ENCODE measurements at regions not wholly inside any gene's neighbourhood (a gene's known extent, or its start where the extent isn't known, plus 50 kb on each side); places are given as distances from the start of the nearest gene placed in this dataset.

DNA sequence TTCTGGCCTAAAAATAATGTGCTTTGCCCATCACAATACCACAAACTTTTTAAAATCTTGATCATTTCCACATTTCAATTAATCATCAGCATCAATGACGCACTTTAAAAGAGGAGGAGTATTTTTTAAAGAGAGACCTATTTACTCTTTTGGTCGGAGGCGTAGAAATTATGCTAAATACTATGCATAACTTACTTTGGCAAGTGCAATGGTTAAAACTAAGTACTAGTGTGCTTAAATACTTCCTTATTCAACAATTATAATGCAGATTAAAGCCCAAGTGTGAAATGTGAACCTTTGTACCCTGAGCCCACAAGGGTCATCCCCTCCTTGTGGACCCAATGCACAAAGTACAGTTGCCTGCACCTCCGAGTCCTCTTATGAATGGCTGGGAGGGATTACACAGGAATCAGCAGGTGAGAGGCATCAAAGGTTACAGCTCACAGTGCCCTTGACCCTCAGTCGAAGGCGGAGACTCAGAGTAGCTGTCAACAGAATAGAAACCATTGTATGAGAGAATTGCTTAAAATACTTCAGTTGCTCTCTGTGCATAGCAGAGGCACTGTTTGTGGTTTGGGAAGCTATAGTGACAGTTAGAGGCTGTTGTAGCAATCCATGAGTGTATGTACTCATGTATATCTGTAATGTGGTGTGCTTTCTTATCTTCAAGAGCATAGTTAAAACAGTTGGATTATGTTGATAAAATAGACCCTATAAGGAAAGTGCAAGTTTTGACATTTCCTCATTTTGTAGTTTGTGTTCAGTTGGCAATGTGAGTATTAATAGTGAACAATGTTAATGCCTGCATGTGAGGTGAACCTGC lies 151.7 kb upstream of the ITGA4 start (continued):
- TF ChIP-seq ZBTB40 (IDR thresholded peaks at IDR 0.05) (no peak), ZBTB40 (CRISPR knock-in tag; IDR thresholded peaks at IDR 0.05) (no peak; the same call in 1 of the 2 replicates), FOXP4 (CRISPR knock-in tag; IDR thresholded peaks at IDR 0.05) (peak; percentile 93), KAT8 (CRISPR knock-in tag; IDR thresholded peaks at IDR 0.05) (peak; percentile 70), ZNF563 (CRISPR knock-in tag; IDR thresholded peaks at IDR 0.05) (no peak), ZNF430 (CRISPR knock-in tag; IDR thresholded peaks at IDR 0.05) (peak; percentile 63; the same call in 1 of the 2 replicates), IRX3 (CRISPR knock-in tag; IDR thresholded peaks at IDR 0.05; ENCODE audit: borderline replicate concordance, low read depth) (peak; percentile 49; the same call in 1 of the 2 replicates), ZSCAN30 (CRISPR knock-in tag; IDR thresholded peaks at IDR 0.05) (no peak), CHD4 (IDR thresholded peaks at IDR 0.05; ENCODE audit: borderline replicate concordance, low read length) (peak; percentile 68; the same call in 1 of the 2 replicates), SPEN (CRISPR knock-in tag; IDR thresholded peaks at IDR 0.05; ENCODE audit: low read depth) (peak; percentile 73; the same call in 1 of the 2 replicates), NONO (IDR thresholded peaks at IDR 0.05) (no peak), NONO (CRISPR knock-in tag; conservative IDR thresholded peaks at IDR 0.05) (peak; percentile 75), ZNF607 (CRISPR knock-in tag; IDR thresholded peaks at IDR 0.05; ENCODE audit: borderline replicate concordance) (no peak), FOXA3 (CRISPR knock-in tag; IDR thresholded peaks at IDR 0.05) (peak; percentile 91), ZNF816 (CRISPR knock-in tag; IDR thresholded peaks at IDR 0.05; ENCODE audit: borderline replicate concordance) (no peak), ZBTB44 (CRISPR knock-in tag; IDR thresholded peaks at IDR 0.05) (no peak), MYC (CRISPR knock-in tag; IDR thresholded peaks at IDR 0.05; ENCODE audit: borderline replicate concordance) (no peak), TAF1 (CRISPR knock-in tag; IDR thresholded peaks at IDR 0.05) (no peak)

Data from HepG2 (cell line).